ENCODE measurements at regions not wholly inside any gene's neighbourhood (a gene's known extent, or its start where the extent isn't known, plus 50 kb on each side); places are given as distances from the start of the nearest gene placed in this dataset.

GRCh38 chr3:118765636-118766305 is 268.9 kb downstream of the IGSF11 start:
- 93% methylated on average over 2 of the region's 3 CpGs; no CpG with 5 or more reads in 1 of the 2 experiments for WGBS, 2 experiments (ENCODE audit: insufficient coverage in 1 of 2, insufficient read length in 1 of 2)
- no peaks in the 10 kb centered on the region for H3K27me3 ChIP-seq (ENCODE audit: control insufficient read depth, insufficient read depth, low read length, poor library complexity, severe bottlenecking)
- Mint-ChIP-seq H3K4me3 (no peak overlapping the region), H3K9me3 (no peaks in the 10 kb centered on the region), H3K4me1 (peaks cover 33% of the 10 kb centered on the region), H3K27ac (no peak overlapping the region), H3K36me3 (ENCODE audit: low read depth) (peaks cover 7% of the 10 kb centered on the region), H3K27me3 (ENCODE audit: insufficient read depth) (no peaks in the 10 kb centered on the region)
- H3K9ac ChIP-seq (ENCODE audit: extremely low read depth, low read length, poor library complexity, severe bottlenecking) = no peak overlapping the region
- no peak for DNase-seq
- H3K4me1 ChIP-seq (ENCODE audit: control insufficient read depth, insufficient read depth, low read length) = peaks cover under 1% of the 10 kb centered on the region
- peaks cover 17% of the 10 kb centered on the region for H3K9me3 ChIP-seq (ENCODE audit: control insufficient read depth, low read length)
- H3K36me3 ChIP-seq (ENCODE audit: control insufficient read depth, insufficient read depth, low read length) = peaks cover 83% of the 10 kb centered on the region
- no peak overlapping the region for H3K27ac ChIP-seq (ENCODE audit: low read depth, low read length)
- TF ChIP-seq, protein P1, sequence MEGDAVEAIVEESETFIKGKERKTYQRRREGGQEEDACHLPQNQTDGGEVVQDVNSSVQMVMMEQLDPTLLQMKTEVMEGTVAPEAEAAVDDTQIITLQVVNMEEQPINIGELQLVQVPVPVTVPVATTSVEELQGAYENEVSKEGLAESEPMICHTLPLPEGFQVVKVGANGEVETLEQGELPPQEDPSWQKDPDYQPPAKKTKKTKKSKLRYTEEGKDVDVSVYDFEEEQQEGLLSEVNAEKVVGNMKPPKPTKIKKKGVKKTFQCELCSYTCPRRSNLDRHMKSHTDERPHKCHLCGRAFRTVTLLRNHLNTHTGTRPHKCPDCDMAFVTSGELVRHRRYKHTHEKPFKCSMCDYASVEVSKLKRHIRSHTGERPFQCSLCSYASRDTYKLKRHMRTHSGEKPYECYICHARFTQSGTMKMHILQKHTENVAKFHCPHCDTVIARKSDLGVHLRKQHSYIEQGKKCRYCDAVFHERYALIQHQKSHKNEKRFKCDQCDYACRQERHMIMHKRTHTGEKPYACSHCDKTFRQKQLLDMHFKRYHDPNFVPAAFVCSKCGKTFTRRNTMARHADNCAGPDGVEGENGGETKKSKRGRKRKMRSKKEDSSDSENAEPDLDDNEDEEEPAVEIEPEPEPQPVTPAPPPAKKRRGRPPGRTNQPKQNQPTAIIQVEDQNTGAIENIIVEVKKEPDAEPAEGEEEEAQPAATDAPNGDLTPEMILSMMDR (conservative IDR thresholded peaks at IDR 0.05) = no peak
- H3K4me3 ChIP-seq (ENCODE audit: low read length) = no peak overlapping the region

DNA sequence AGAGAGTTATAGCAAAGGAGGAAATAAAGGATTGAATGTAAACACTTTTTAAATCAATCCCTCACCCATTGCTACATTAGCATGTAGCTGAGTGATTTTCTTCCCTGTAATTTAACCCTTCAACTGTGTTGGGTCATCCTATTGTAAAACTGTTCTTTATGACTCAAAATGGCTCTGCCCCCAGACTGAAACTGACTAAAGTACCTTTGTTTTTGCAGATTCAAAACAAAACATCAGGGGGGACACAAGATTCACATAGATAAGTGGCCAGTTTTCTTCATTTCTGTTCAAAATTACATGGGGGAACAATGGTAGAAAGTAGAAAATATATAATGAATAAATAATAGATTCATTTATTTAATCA is 268.4 kb downstream of the IGSF11 start:
- TF ChIP-seq, protein P1 (conservative IDR thresholded peaks at IDR 0.05) = no peak
- Histone ChIP-seq H3K9ac (ENCODE audit: extremely low read depth, low read length, poor library complexity, severe bottlenecking) (no peak overlapping the region), H3K27me3 (ENCODE audit: control insufficient read depth, insufficient read depth, low read length, poor library complexity, severe bottlenecking) (no peaks in the 10 kb centered on the region), H3K9me3 (ENCODE audit: control insufficient read depth, low read length) (peaks cover 17% of the 10 kb centered on the region), H3K4me3 (ENCODE audit: low read length) (no peak overlapping the region), H3K4me1 (ENCODE audit: control insufficient read depth, insufficient read depth, low read length) (peaks cover 5% of the 10 kb centered on the region), H3K27ac (ENCODE audit: low read depth, low read length) (no peak overlapping the region), H3K36me3 (ENCODE audit: control insufficient read depth, insufficient read depth, low read length) (peaks cover 88% of the 10 kb centered on the region)
- H3K4me3 Mint-ChIP-seq = no peak overlapping the region
- peaks cover 35% of the 10 kb centered on the region for H3K4me1 Mint-ChIP-seq
- H3K27ac Mint-ChIP-seq = no peak overlapping the region
- H3K27me3 Mint-ChIP-seq (ENCODE audit: insufficient read depth) = no peaks in the 10 kb centered on the region
- no peak for DNase-seq
- peaks cover 7% of the 10 kb centered on the region for H3K36me3 Mint-ChIP-seq (ENCODE audit: low read depth)
- H3K9me3 Mint-ChIP-seq = no peaks in the 10 kb centered on the region

DNA sequence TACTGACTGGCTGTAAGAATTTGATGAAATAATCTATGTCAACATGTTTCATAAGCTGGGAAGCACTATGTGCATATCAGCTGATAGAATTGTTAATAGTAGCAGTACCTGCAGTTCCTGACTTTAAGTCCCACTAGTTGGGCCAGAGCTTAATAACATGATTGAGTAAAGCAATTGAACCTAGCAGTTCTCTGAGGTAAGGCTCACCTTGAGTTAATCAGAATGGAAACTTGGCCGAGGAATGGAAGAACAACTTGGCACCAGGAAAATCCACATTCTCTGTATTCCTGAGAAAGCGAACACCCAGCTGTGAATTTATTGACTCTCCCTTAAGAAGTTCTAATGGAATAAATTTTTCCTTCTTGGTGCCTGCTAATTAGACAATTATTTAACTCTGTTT is 262.6 kb downstream of the IGSF11 start:
- H3K27ac Mint-ChIP-seq = peak overlapping the region; percentile 92

More for the DNA sequence above, 262.6 kb downstream of the IGSF11 start:
- no peak overlapping the region for H3K9ac ChIP-seq (ENCODE audit: extremely low read depth, low read length, poor library complexity, severe bottlenecking)
- no peaks in the 10 kb centered on the region for H3K27me3 Mint-ChIP-seq (ENCODE audit: insufficient read depth)
- H3K4me1 ChIP-seq (ENCODE audit: control insufficient read depth, insufficient read depth, low read length) = peaks cover 24% of the 10 kb centered on the region
- no peak for DNase-seq
- H3K4me3 Mint-ChIP-seq = no peak overlapping the region
- peaks cover 29% of the 10 kb centered on the region for H3K36me3 Mint-ChIP-seq (ENCODE audit: low read depth)
- H3K4me3 ChIP-seq (ENCODE audit: low read length) = peak overlapping the region; percentile 2
- peaks cover 66% of the 10 kb centered on the region for H3K36me3 ChIP-seq (ENCODE audit: control insufficient read depth, insufficient read depth, low read length)
- 75 to 100% methylated on average over 1 to 2 of the region's 2 CpGs for WGBS, 2 experiments (ENCODE audit: insufficient coverage in 1 of 2, insufficient read length in 1 of 2)
- TF ChIP-seq, protein P1 (conservative IDR thresholded peaks at IDR 0.05) = no peak
- H3K4me1 Mint-ChIP-seq = peaks cover 42% of the 10 kb centered on the region
- peaks cover 39% of the 10 kb centered on the region for H3K9me3 ChIP-seq (ENCODE audit: control insufficient read depth, low read length)
- peak overlapping the region; percentile 65 for H3K27ac ChIP-seq (ENCODE audit: low read depth, low read length)
- no peaks in the 10 kb centered on the region for H3K27me3 ChIP-seq (ENCODE audit: control insufficient read depth, insufficient read depth, low read length, poor library complexity, severe bottlenecking)
- H3K9me3 Mint-ChIP-seq = peaks cover 28% of the 10 kb centered on the region

Data from endodermal cell (in vitro differentiated cells).